OCI-LY3 (cell line): ENCODE measurements at regions not wholly inside any gene's neighbourhood (a gene's known extent, or its start where the extent isn't known, plus 50 kb on each side); places are given as distances from the start of the nearest gene placed in this dataset.

Source experiments
- CTCF ChIP-seq: fragments of 200-600, 300-600 bp; sonication (generic); IDR thresholded peaks from 2 replicates; pipeline ENCODE4 v1.5.1; 2014; ENCODE audit warnings: antibody characterized with exemption, low read length, low read depth
- EZH2phosphoT487 ChIP-seq: fragments of 200-600 bp; shearing (Covaris generic); IDR thresholded peaks from 2 replicates; pipeline ENCODE4 v1.6.1; 2018; ENCODE audit warnings: antibody characterized with exemption, mixed run types, low read depth

- TF ChIP-seq CTCF, result no peak
- no peak for TF ChIP-seq EZH2phosphoT487
Measured at GRCh38 chr13:74320282-74320681, 186.1 kb upstream of the KLF12 start.
